Hematopoietic multipotent progenitor cell treated with erythropoietin and hydrocortisone succinate and interleukin-3 and kit ligand, for 4 days (in vitro differentiated cells): ENCODE measurements at regions not wholly inside any gene's neighbourhood (a gene's known extent, or its start where the extent isn't known, plus 50 kb on each side); places are given as distances from the start of the nearest gene placed in this dataset.

ENCODE experiments used
- DNase-seq: peaks from one replicate; pipeline ENCODE4 v3.0.0-alpha.2; 2015

GRCh38 chr10:28785018-28785417 lies 107.7 kb downstream of the BAMBI start:
- DNase-seq, result no peak

- DNase-seq, result no peak
Measured at GRCh38 chr10:28788252-28788651, 110.9 kb downstream of the BAMBI start.

DNA sequence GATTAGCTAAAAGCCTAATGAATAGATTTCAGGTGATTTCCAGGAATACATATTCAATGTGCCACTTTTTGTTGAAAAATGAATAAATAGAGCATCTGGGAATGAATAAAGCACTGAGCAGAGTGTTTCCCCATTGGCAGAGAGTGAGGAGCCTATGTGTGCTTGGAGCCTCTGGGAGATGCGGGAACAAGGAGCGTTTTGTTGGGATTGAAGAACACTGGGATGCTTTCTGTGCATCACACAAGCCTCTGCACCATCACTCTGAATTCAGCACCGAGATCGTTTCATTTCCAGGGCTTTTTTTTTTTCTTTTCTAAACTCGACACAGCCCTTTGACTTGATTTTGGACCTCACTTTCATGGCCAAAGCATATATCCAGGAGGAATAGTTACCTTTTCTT lies 111.4 kb downstream of the BAMBI start:
- DNase-seq, result no peak

- DNase-seq, result no peak
Measured at GRCh38 chr10:28790146-28790545, 112.8 kb downstream of the BAMBI start.

GRCh38 chr10:28793482-28793881 lies 116.2 kb downstream of the BAMBI start:
- DNase-seq, result peak; percentile 16

- no peak for DNase-seq
Measured at GRCh38 chr10:28794986-28795385, 117.7 kb downstream of the BAMBI start.

GRCh38 chr10:28796606-28797512 lies 119.5 kb downstream of the BAMBI start:
- peak; percentile 51 for DNase-seq

DNA sequence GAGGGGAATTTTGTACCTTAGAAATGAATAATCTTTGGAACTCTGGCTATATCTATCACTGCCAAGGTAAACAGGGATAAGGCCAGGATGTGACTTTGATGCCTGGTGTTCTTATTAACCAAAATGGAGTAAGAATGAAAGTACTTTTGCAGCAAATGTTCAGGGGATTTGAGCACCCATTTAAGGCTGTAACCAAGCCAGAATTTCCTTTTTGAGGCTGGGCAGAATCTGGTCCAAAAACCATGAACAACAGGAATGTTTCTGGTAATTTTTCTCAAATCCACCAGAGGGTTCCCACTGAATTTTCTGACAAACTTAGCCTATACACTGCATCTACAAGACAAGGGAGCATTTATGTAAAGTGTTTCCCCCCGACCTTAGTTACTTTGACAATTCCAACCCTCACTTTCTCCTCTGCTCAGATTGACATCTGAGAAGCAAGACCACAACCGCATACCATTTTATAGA lies 120.6 kb downstream of the BAMBI start:
- peak; percentile 26 for DNase-seq

GRCh38 chr10:28798428-28798955 lies 121.2 kb downstream of the BAMBI start:
- DNase-seq, result no peak

GRCh38 chr10:28798964-28799363 lies 121.6 kb downstream of the BAMBI start:
- DNase-seq, result no peak

DNA sequence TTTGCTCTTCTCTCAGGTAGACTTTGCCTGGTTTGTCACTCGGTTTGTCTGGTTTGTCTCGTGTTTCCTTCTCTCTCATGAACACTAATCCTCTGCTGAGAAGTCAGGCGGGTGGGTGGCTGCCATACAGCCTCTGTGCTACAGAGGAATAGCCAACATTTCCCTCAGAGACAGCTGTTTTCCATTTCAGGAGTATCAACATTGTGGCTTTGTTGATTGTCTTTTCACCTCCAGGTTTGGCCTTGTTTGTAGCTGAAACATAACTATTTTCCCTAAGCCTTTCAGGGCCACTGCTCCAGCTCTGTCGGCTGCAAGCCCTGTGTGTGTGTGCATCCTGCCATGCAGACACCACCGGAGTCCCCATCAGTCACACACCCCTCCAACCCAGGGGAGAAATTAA lies 122.8 kb downstream of the BAMBI start:
- no peak for DNase-seq

GRCh38 chr10:28801247-28801646 lies 123.9 kb downstream of the BAMBI start:
- DNase-seq, result no peak

DNA sequence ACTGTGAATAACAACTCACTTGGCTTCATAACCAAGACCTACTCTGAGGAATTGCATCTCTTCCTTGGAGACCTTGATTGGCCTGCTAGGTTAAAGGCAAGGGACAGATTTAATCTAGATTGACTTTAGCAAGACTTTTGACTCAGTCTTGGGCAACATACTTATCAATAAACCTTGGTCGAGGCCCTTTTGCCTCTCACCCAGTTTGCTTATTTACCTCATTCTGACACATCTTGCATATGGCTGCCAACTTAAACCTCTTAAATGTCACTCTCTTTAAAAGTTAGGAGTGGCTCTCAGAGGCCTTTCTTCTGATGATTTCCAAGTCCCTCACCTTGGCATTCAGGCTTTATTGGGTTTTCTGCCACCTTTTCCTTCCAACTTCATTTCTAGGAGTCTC lies 124.5 kb downstream of the BAMBI start:
- no peak for DNase-seq

DNA sequence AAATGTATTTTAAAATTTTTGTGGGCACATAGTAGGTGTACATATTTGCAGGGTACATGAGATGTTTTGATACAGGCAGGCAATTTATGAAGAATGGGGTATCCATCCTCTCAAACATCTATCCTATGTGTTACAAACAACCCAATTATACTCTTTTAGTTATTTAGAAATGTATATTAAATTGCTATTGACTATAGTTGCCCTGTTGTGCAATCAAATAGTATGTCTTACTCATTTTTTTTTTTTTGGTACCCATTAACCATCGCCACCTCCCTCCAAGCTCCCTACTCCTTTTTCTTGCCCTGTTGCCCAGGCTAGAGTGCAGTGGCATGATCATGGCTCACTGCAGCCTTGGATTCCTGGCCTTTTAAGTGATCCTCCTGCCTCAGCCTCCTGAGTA lies 128.1 kb downstream of the BAMBI start:
- no peak for DNase-seq

GRCh38 chr10:28806488-28806941 lies 129.2 kb downstream of the BAMBI start:
- DNase-seq, result no peak

DNA sequence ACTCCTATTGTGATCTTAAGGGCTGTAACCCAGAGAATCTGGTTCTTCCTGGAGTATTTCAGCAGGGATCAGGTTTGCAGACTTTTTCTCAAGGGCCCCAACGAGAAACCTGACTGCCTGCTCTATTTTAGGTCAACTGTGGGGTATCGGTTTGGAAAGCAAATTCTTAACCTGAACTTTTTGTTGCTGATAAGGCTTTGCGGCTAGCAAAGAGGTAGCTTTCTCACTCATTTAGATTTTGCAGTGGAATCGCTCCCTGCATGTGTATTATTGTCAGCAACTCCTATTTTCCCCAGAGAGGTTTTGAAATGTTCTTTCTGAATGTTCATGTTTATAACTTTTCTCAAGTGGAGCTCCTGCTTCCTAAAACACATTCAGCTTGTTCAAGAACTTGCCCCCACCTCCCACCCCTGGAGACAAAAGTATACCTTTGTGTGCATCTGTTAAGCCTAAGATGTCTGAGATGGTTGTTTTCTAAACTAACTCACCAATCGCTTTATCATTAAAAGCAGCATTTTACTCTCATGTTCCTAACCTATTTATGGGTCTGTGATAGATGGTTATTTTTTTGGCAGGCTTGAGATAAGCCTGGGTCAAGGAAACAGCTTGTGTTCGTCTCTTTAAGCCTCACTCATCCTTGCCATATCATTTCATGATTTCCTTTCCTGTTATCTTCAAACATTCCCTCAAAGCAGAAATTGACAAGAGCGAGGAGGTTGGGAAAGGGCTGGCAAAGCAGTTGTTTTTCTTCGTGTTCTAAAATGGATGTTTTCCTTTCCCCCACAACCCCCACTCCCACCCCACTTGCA lies 129.8 kb downstream of the BAMBI start:
- peak; percentile 58 for DNase-seq

GRCh38 chr10:28807760-28808613 lies 130.7 kb downstream of the BAMBI start:
- peak; percentile 75 for DNase-seq

DNA sequence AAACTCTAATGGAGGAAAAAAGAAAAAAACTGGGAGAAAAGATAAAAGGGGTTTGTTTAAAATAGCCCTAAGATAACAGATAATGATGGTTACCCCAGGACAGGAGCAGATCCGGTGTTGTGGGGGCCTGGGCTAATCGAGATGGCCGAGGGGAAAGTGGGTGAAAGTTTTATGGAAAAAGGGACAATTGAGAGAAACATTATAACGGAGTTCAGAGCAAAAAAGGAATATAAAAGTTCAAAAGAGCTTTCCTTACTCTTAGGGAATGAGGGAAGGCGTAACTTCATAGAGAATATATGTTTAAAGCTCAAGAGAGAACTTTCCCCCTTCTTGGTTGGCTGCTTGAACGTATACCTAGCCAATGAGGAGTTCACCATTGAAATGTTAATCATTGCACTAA lies 131.4 kb downstream of the BAMBI start:
- DNase-seq, result no peak

GRCh38 chr10:28810057-28810870 lies 132.9 kb downstream of the BAMBI start:
- DNase-seq, result peak; percentile 55

GRCh38 chr10:28811639-28812349 lies 134.5 kb downstream of the BAMBI start:
- no peak for DNase-seq
